NCI-H82 treated with DMSO at 0.1 percent for 48 hours (cell line): ENCODE measurements at regions not wholly inside any gene's neighbourhood (a gene's known extent, or its start where the extent isn't known, plus 50 kb on each side); places are given as distances from the start of the nearest gene placed in this dataset.

Experiments
- DNase-seq: peaks from one replicate; lab custom pipeline; 2025; ENCODE audit not compliant: unreplicated experiment; lab: John Stamatoyannopoulos, UW

DNA sequence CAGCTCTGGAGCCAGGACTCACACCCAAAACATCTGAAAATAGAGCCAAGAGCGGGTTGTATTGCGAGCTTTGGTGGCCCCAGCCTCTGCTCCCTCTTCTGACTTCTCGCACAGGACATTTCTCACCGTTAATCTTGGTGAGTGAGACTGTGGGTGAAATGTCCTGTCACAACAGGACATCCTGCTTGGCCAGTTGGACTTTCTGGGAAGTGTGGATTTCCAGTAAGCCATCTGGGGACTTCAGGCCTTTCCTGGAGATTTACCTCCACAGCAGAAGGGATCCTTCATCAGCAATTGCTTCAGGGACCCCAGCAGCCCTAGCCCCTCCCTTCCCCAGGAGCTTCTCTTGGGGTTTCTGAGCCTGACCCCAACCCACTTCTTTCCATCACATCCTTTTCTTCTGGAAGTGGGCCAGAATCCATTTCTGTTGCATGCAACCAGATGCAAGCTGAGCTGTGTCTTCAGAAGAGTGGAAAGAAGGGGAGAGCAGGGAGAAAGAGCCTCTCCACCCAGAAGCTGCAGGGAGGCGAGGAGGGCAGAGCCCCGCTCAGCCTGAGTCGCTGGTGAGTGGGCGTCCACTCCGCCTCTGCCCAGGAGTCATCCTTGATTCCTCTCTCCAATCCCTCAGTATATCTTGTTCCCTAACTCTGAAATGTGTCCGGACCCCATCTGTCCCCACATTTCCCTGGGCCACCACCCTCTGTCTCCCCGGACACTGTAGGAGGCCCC, 50.3 kb upstream of the GADD45G start:
- DNase-seq: no peak

DNA sequence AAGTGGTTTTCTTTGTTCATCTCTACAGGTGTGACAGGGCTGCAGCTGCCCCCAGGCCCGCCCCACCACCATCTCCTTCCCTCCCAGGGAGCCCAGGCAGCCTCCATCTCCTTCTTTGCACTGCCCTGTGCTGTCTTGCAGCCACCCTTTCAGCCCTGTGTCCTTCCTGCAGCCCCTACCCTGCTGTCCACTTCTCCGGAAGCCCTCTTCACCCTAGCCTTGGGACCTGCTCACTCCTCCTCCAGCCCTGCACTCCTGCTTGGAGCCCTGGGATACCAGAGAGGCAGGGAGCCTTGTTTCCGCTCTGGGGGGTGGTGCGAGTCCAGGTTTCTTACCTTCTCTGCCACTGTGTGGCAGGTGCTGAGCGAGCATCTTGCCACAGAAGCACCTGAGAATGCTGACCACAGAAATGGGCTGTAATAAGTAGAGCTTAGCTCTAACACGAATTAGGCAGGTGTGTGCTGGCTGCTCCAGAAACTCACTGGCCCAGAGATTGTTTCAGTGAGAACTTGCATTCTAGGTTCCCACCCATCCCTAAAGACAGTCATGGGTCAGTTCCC, 51.3 kb upstream of the GADD45G start:
- no peak for DNase-seq

DNA sequence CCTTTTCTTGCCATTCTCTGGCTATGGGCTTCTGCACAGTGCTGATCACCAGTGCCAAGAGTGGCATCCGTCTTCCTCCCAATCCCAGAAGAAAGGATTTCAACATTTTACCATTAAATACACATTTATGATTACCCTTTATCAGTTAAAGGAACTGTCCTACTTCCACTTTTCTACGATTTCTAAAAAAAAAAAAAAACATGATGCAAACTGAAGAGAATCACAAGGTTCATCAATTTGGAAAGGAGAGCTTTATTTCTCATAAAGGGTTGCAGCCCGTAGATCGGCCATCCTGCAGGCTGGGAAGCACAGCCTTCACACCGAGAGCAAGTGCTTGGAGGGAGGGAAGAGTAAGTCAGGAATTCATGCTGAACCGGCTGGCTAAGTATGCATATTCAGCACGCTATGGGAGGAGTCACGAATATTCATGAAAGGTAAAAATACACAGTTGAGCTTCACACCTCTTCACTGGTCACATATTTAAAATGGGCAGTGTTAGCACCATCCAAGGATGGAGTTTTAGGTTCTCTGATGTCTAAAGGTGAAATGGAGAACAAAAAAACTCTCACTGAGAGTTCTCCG, 52.5 kb upstream of the SEMA4D start:
- DNase-seq: no peak

DNA sequence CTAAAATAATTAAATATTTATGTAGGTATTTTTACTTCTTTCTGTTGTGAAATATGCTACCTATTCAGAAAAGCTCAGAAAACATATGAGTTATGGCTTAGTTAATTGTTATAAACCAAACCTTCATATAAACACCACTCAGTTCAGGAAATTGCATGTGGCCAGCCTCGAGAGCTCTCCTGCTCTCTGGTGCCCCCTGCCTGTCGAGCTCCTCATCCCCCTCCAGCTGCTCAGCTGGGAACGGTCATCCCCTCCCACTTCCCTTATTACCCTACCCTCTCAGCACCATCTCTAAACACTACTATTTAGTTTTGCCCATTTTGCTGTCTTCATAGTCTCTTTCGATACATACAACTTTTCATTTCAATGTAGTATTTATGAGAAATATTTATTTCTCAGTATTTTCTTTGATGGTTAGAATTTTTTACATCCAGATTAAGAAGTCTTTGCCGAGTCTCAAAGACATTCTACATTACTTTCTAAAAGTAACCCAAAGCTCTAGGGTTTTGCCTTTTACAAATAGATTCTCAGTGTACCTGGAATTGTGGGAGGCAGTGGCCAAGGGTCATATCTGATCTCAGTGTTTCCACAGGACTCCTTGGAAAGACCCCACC, 51.2 kb upstream of the SEMA4D start:
- peak; percentile 58 for DNase-seq

DNA sequence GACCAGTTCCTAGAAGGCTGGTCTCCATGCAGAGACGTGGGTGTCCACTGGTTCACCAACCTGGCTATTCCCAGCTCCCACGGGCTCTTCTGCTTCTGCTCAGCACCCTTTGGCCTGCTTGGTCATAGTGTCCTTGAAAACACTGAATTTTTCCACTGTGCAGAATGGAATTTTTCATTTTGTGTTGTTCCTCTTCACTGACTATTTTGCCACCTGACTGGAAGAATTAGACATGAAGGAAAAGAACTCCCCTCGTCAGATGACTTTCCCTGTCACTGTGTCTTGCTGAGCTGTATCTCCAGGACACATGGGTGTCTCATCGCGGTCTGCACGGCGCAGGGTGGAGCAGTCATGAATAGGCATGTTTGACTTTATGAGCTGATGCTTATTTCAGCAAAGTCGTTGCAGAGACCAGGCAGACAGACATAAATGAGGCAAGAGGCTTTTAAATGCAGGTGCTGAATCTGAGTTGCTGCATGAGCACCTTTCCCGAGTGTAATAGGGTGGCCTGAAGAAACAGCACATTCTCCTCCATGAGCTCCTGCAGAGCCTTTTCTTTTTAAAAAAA, 50.2 kb upstream of the SEMA4D start:
- DNase-seq: no peak
